ENCODE measurements at regions not wholly inside any gene's neighbourhood (a gene's known extent, or its start where the extent isn't known, plus 50 kb on each side); places are given as distances from the start of the nearest gene placed in this dataset.

DNA sequence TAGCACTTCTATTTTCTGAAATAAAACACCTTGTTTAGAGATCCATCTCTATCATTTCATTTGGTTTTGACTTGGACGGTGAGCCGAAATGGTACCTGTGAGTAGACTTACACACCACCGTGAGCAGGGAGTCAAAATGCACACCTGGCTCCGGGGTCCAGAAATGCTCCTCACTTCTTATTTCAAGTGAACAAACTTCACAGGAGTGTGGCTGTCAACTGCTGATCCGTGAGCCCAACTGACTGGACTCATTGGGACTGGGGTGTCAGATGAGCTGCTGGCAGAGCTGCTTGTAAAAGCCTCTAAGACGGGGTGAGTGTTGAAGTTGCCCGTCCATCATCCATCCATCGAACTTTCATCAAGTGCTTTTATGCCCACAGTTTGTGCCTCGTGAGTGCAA, 435.5 kb downstream of the GLRX3 start:
- no peak overlapping the region for H3K27ac ChIP-seq
- no peak for DNase-seq (ENCODE audit: low spot score in 2 of 2)
- H3K4me3 ChIP-seq: no peak overlapping the region
- no peaks in the 10 kb centered on the region for H3K27me3 ChIP-seq
- H3K4me1 ChIP-seq: no peaks in the 10 kb centered on the region
- no peaks in the 10 kb centered on the region for H3K36me3 ChIP-seq
- TF ChIP-seq EP300 (IDR thresholded peaks at IDR 0.05): no peak
- no peak for TF ChIP-seq POLR2A (IDR thresholded peaks at IDR 0.05)
- TF ChIP-seq, protein P1, sequence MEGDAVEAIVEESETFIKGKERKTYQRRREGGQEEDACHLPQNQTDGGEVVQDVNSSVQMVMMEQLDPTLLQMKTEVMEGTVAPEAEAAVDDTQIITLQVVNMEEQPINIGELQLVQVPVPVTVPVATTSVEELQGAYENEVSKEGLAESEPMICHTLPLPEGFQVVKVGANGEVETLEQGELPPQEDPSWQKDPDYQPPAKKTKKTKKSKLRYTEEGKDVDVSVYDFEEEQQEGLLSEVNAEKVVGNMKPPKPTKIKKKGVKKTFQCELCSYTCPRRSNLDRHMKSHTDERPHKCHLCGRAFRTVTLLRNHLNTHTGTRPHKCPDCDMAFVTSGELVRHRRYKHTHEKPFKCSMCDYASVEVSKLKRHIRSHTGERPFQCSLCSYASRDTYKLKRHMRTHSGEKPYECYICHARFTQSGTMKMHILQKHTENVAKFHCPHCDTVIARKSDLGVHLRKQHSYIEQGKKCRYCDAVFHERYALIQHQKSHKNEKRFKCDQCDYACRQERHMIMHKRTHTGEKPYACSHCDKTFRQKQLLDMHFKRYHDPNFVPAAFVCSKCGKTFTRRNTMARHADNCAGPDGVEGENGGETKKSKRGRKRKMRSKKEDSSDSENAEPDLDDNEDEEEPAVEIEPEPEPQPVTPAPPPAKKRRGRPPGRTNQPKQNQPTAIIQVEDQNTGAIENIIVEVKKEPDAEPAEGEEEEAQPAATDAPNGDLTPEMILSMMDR (IDR thresholded peaks at IDR 0.05): no peak
- 77 to 80% methylated on average over 9 of the region's 9 CpGs for WGBS, 2 donors
- peaks cover 0 to 15% (median 0%) of the 10 kb centered on the region in 4 donors for H3K9me3 ChIP-seq

DNA sequence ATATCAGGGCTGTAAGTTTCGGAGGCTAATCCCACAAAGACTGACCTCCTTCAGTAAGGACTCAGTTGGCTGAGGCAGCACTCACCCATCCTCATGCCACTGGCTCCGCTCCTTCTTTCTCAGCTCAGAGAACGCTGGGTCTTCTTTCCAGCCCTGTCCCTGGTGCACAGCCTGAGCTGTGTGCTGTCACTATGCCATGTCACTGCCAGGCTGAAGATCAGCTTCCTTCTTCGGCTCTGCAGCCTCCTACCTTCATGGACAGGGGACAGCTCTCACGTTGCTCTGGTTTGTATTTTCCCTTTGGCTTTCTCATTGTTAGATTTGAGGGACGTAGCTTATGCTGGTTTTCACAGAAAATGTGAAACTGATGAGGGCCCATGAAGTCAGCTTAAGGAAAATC, 437.3 kb downstream of the GLRX3 start:
- H3K27me3 ChIP-seq: no peaks in the 10 kb centered on the region
- H3K4me1 ChIP-seq: no peaks in the 10 kb centered on the region
- no peak overlapping the region for H3K27ac ChIP-seq
- no peak overlapping the region for H3K4me3 ChIP-seq
- H3K36me3 ChIP-seq: no peaks in the 10 kb centered on the region
- H3K9me3 ChIP-seq: peaks cover 0 to 14% (median 0%) of the 10 kb centered on the region in 4 donors
- DNase-seq (ENCODE audit: low spot score in 2 of 2): no peak
- 75 to 79% methylated on average over 6 of the region's 6 CpGs for WGBS, 2 donors
- TF ChIP-seq EP300 (IDR thresholded peaks at IDR 0.05) (no peak), POLR2A (IDR thresholded peaks at IDR 0.05) (no peak)
- TF ChIP-seq, protein P1 (IDR thresholded peaks at IDR 0.05): no peak

DNA sequence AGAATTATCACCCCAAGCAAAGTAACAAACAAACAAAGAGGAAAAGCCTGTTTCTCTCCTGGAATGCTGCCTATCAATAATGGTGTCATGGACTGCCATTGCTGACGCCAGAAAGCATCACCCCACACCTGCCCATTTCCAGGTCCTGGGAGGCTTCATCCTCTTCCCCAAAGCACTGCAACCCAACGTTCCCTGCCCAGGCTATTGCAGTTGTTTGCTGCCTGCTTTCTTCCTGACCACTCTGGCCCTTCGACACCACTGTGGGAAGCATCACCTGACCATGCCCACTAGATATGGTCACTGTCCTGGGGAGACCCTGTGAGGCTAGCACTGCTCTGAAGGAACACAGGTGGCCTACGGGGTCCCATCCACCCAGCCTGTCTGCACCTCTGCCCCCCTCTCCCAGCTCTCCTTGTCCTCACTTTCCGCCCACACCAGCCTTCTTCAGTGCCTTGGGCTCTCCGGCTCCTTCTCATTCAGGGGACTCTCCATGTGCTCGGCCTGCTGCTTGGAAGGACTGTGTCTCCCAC, 439.6 kb downstream of the GLRX3 start:
- no peak overlapping the region for H3K27ac ChIP-seq
- H3K4me1 ChIP-seq: no peaks in the 10 kb centered on the region
- H3K27me3 ChIP-seq: no peaks in the 10 kb centered on the region
- H3K9me3 ChIP-seq: peaks cover 0 to 14% (median 0%) of the 10 kb centered on the region in 4 donors
- DNase-seq (ENCODE audit: low spot score in 2 of 2): no peak
- TF ChIP-seq EP300 (IDR thresholded peaks at IDR 0.05) (no peak), POLR2A (IDR thresholded peaks at IDR 0.05) (no peak)
- TF ChIP-seq, protein P1 (IDR thresholded peaks at IDR 0.05): no peak
- no peaks in the 10 kb centered on the region for H3K36me3 ChIP-seq
- no peak overlapping the region for H3K4me3 ChIP-seq
- WGBS, 2 donors: 83 to 85% methylated on average over 6 to 7 of the region's 7 CpGs

DNA sequence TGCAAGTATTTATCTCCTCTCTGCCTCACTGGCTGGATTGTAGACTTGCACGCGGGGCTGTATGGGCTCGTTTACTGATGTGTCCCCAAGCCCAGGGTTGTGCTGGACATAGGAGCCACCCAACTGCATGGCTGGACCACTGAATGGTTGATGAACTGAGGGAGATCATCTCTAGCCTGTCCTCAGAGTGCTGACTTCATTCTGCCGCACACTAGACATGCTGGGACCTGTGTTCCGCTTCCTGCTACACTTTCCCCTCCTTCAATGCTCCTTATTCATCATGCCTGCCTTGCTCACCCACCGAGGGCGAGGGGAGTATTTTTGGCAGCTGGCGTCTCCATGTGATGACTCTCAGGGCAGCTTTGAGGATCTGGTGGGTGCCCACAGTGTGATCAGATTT, 440.2 kb downstream of the GLRX3 start:
- Histone ChIP-seq H3K4me3 (no peak overlapping the region), H3K36me3 (no peaks in the 10 kb centered on the region), H3K4me1 (no peaks in the 10 kb centered on the region), H3K27ac (no peak overlapping the region), H3K9me3 (peaks cover 0 to 14% (median 0%) of the 10 kb centered on the region in 4 donors), H3K27me3 (no peaks in the 10 kb centered on the region)
- 81 to 83% methylated on average over 8 of the region's 8 CpGs for WGBS, 2 donors
- DNase-seq (ENCODE audit: low spot score in 2 of 2): no peak
- TF ChIP-seq, protein P1 (IDR thresholded peaks at IDR 0.05): no peak
- no peak for TF ChIP-seq EP300 (IDR thresholded peaks at IDR 0.05)
- no peak for TF ChIP-seq POLR2A (IDR thresholded peaks at IDR 0.05)

DNA sequence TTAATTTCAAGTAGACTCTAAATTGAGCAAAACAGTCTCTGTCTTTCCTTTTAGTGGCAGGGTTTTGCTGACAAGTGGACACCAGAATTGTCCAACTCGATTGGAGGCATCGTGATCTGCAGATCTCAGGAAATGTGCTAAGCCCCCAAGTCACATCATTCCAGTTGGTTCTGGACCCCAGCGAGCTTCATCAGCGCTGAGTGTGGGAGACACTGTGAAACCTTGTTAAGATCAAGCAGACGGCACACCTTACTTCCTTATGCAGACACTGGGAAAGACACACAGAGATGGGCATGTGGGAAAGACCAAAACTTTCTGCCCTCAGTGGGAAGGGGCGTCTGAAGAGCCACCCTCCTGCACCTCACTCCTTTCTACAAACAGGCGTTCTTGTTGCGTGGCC, 440.8 kb downstream of the GLRX3 start:
- no peak overlapping the region for H3K4me3 ChIP-seq
- H3K9me3 ChIP-seq: peaks cover 0 to 14% (median 0%) of the 10 kb centered on the region in 4 donors
- WGBS, 2 donors: 87 to 94% methylated on average over 8 of the region's 8 CpGs
- DNase-seq (ENCODE audit: low spot score in 2 of 2): no peak
- TF ChIP-seq POLR2A (IDR thresholded peaks at IDR 0.05) (no peak), EP300 (IDR thresholded peaks at IDR 0.05) (no peak)
- TF ChIP-seq, protein P1 (IDR thresholded peaks at IDR 0.05): no peak
- H3K27ac ChIP-seq: no peak overlapping the region
- no peaks in the 10 kb centered on the region for H3K27me3 ChIP-seq
- no peaks in the 10 kb centered on the region for H3K36me3 ChIP-seq
- no peaks in the 10 kb centered on the region for H3K4me1 ChIP-seq
